ENCODE measurements at regions not wholly inside any gene's neighbourhood (a gene's known extent, or its start where the extent isn't known, plus 50 kb on each side); places are given as distances from the start of the nearest gene placed in this dataset.

DNA sequence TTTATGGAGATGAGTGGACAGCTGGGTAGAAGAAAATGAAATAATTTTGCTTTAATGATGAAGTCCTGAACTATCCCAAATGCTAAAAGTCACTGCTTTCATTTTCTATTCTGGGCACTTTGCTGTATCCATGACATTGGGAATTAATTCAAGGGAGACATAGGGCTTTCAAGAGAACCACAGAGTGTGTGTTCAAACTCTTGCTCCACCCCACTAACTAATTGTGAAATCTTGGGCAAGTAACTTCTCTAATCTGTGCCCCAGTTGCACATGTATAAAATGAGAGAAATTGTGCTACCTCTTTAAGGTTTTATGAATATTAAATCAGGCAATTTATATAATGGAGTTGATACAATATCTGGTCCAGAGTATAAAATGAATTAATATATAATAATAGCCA lies 1422.0 kb downstream of the ADGRL3 start:
- Histone ChIP-seq H3K23ac (ENCODE audit: insufficient read length, low read depth, low read length) (no peak overlapping the region), H3K4ac (ENCODE audit: low read depth, low read length) (no peak overlapping the region), H2AFZ (ENCODE audit: low read length) (no peak overlapping the region), H2BK5ac (ENCODE audit: insufficient read length, low read length) (no peak overlapping the region), H3K14ac (ENCODE audit: insufficient read depth, low read length) (no peak overlapping the region), H2AK5ac (ENCODE audit: insufficient read length, low read length) (no peak overlapping the region), H4K8ac (replicated peaks; ENCODE audit: insufficient read length, low read depth, low read length) (no peak overlapping the region), H3K9ac (ENCODE audit: extremely low read depth, insufficient read length, low read length) (no peak overlapping the region), H3T11ph (ENCODE audit: low read length) (no peak overlapping the region), H3K9me3 (ENCODE audit: control insufficient read depth, low read depth, low read length) (no peaks in the 10 kb centered on the region), H2BK12ac (ENCODE audit: insufficient read length, low read depth, low read length) (no peak overlapping the region), H3K79me1 (ENCODE audit: insufficient read depth, low read depth, low read length, poor library complexity, severe bottlenecking) (no peaks in the 10 kb centered on the region), H3K56ac (ENCODE audit: insufficient read length, low read depth, low read length) (no peak overlapping the region), H3K27me3 (ENCODE audit: insufficient read depth, low read length) (no peaks in the 10 kb centered on the region), H3K4me2 (ENCODE audit: insufficient read depth, insufficient read length, low read length) (no peak overlapping the region), H4K91ac (ENCODE audit: insufficient read length, low read depth, low read length) (no peak overlapping the region), H4K5ac (ENCODE audit: insufficient read length, low read depth, low read length) (no peak overlapping the region), H3K4me1 (ENCODE audit: insufficient read depth, low read length) (no peaks in the 10 kb centered on the region), H3K23me2 (ENCODE audit: insufficient read length, low read depth, low read length, poor library complexity, severe bottlenecking) (no peaks in the 10 kb centered on the region), H3K79me2 (ENCODE audit: insufficient read depth, low read length) (no peaks in the 10 kb centered on the region), H2BK20ac (ENCODE audit: low read depth, low read length, poor library complexity, severe bottlenecking) (no peak overlapping the region), H3K27ac (ENCODE audit: insufficient read length, low read depth, low read length) (no peak overlapping the region), H2BK120ac (ENCODE audit: low read depth, low read length, poor library complexity, severe bottlenecking) (no peak overlapping the region), H2BK15ac (ENCODE audit: low read depth, low read length) (no peak overlapping the region), H4K20me1 (ENCODE audit: control insufficient read depth, insufficient read depth, insufficient read length) (no peaks in the 10 kb centered on the region), H3K18ac (ENCODE audit: insufficient read length, low read depth, low read length) (no peak overlapping the region)
- Mint-ChIP-seq H3K27me3 (ENCODE audit: low read depth) (no peaks in the 10 kb centered on the region), H3K4me3 (no peak overlapping the region), H3K4me1 (no peaks in the 10 kb centered on the region), H3K36me3 (ENCODE audit: insufficient read depth in 1 of 3, low read depth in 3 of 3) (no peaks in the 10 kb centered on the region), H3K27ac (no peak overlapping the region), H3K9me3 (no peaks in the 10 kb centered on the region; a peak in 1 of 5 replicates)
- TF ChIP-seq, protein P1, sequence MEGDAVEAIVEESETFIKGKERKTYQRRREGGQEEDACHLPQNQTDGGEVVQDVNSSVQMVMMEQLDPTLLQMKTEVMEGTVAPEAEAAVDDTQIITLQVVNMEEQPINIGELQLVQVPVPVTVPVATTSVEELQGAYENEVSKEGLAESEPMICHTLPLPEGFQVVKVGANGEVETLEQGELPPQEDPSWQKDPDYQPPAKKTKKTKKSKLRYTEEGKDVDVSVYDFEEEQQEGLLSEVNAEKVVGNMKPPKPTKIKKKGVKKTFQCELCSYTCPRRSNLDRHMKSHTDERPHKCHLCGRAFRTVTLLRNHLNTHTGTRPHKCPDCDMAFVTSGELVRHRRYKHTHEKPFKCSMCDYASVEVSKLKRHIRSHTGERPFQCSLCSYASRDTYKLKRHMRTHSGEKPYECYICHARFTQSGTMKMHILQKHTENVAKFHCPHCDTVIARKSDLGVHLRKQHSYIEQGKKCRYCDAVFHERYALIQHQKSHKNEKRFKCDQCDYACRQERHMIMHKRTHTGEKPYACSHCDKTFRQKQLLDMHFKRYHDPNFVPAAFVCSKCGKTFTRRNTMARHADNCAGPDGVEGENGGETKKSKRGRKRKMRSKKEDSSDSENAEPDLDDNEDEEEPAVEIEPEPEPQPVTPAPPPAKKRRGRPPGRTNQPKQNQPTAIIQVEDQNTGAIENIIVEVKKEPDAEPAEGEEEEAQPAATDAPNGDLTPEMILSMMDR (conservative IDR thresholded peaks at IDR 0.05), result no peak
- DNase-seq, result no peak

Data from H9 (cell line).